Progenitor cell of endocrine pancreas (in vitro differentiated cells): ENCODE measurements at regions not wholly inside any gene's neighbourhood (a gene's known extent, or its start where the extent isn't known, plus 50 kb on each side); places are given as distances from the start of the nearest gene placed in this dataset.

Experiments used
- DNase-seq: peaks from one replicate; pipeline ENCODE4 v3.0.0; 2021; ENCODE audit warnings: low spot score; ENCODE audit not compliant: unreplicated experiment
- H3K27ac Mint-ChIP-seq: 2 replicates; pipeline ENCODE4 v1.8.0; 2021; ENCODE audit warnings: mild to moderate bottlenecking, moderate library complexity, mixed read lengths
- H3K27me3 Mint-ChIP-seq: 2 replicates; pipeline ENCODE4 v1.8.0; 2021; ENCODE audit warnings: mixed read lengths
- H3K36me3 Mint-ChIP-seq: 2 replicates; pipeline ENCODE4 v1.8.0; 2022; ENCODE audit warnings: mixed read lengths; ENCODE audit not compliant: insufficient read depth
- H3K4me1 Mint-ChIP-seq: 2 replicates; pipeline ENCODE4 v1.8.0; 2021; ENCODE audit warnings: low read depth, mixed read lengths
- H3K4me3 Mint-ChIP-seq: 2 replicates; pipeline ENCODE4 v1.8.0; 2021; ENCODE audit warnings: low read depth, mild to moderate bottlenecking, moderate library complexity, mixed read lengths
- H3K9me3 Mint-ChIP-seq: 2 replicates; pipeline ENCODE4 v1.8.0; 2021; ENCODE audit warnings: low read depth, mixed read lengths
- CTCF ChIP-seq: fragments of 200-600 bp; sonication (generic); IDR thresholded peaks from one replicate; pipeline ENCODE4 v1.5.0; 2021; ENCODE audit warnings: antibody characterized with exemption, mild to moderate bottlenecking; ENCODE audit not compliant: unreplicated experiment

- Mint-ChIP-seq H3K27ac (no peak overlapping the region), H3K9me3 (no peaks in the 10 kb centered on the region), H3K4me3 (no peak overlapping the region), H3K4me1 (peaks cover 2% of the 10 kb centered on the region), H3K27me3 (peaks cover 3% of the 10 kb centered on the region), H3K36me3 (no peaks in the 10 kb centered on the region)
- no peak for TF ChIP-seq CTCF
- DNase-seq, result no peak
Observed at GRCh38 chr11:111106641-111107040, 138.9 kb upstream of the POU2AF2 start.

- peaks cover 6% of the 10 kb centered on the region for H3K27me3 Mint-ChIP-seq
- no peak overlapping the region for H3K27ac Mint-ChIP-seq
- peaks cover under 1% of the 10 kb centered on the region for H3K9me3 Mint-ChIP-seq
- no peak for TF ChIP-seq CTCF
- no peaks in the 10 kb centered on the region for H3K36me3 Mint-ChIP-seq
- DNase-seq, result no peak
- H3K4me1 Mint-ChIP-seq, result peaks cover 2% of the 10 kb centered on the region
- no peak overlapping the region for H3K4me3 Mint-ChIP-seq
Observed at GRCh38 chr11:111105566-111105965, 140.0 kb upstream of the POU2AF2 start.

- H3K27me3 Mint-ChIP-seq, result peaks cover 6% of the 10 kb centered on the region
Observed at GRCh38 chr11:111104185-111104584, 141.3 kb upstream of the POU2AF2 start.

GRCh38 chr11:111101881-111102280 lies 143.6 kb upstream of the POU2AF2 start:
- Mint-ChIP-seq H3K27me3 (peaks cover 6% of the 10 kb centered on the region), H3K36me3 (no peaks in the 10 kb centered on the region), H3K27ac (no peak overlapping the region), H3K9me3 (peaks cover 3% of the 10 kb centered on the region), H3K4me3 (no peak overlapping the region), H3K4me1 (peaks cover 4% of the 10 kb centered on the region)
- no peak for DNase-seq
- no peak for TF ChIP-seq CTCF

More at GRCh38 chr11:111104185-111104584, 141.3 kb upstream of the POU2AF2 start:
- DNase-seq, result no peak
- Mint-ChIP-seq H3K9me3 (peaks cover 3% of the 10 kb centered on the region), H3K36me3 (no peaks in the 10 kb centered on the region), H3K4me1 (peaks cover 2% of the 10 kb centered on the region), H3K27ac (no peak overlapping the region), H3K4me3 (no peak overlapping the region)
- TF ChIP-seq CTCF, result no peak

- Mint-ChIP-seq H3K27ac (no peak overlapping the region), H3K27me3 (peaks cover 6% of the 10 kb centered on the region), H3K4me1 (peaks cover 2% of the 10 kb centered on the region), H3K36me3 (no peaks in the 10 kb centered on the region), H3K4me3 (no peak overlapping the region), H3K9me3 (peaks cover 3% of the 10 kb centered on the region)
- TF ChIP-seq CTCF, result no peak
- DNase-seq, result no peak
Observed at GRCh38 chr11:111099028-111099713, 146.4 kb upstream of the POU2AF2 start.
